Gastroesophageal sphincter (tissue), 3 donors: ENCODE measurements at regions not wholly inside any gene's neighbourhood (a gene's known extent, or its start where the extent isn't known, plus 50 kb on each side); places are given as distances from the start of the nearest gene placed in this dataset.

Source experiments
- CTCF ChIP-seq, 4 experiments: fragments of 200-600 bp in 2 of 4; fragments of 450-650 bp in 2 of 4; sonication (generic) in 1 of 4; IDR thresholded peaks; one replicate each; pipeline ENCODE4 v1.5.1; 2017 to 2019; ENCODE audit warnings: antibody characterized with exemption in 4 of 4, mild to moderate bottlenecking in 2 of 4, moderate library complexity in 2 of 4
- EP300 ChIP-seq: sonication (generic); formaldehyde crosslinking; IDR thresholded peaks from one replicate; pipeline ENCODE4 v1.6.1; 2017; ENCODE audit warnings: antibody characterized with exemption, mild to moderate bottlenecking
- POLR2A ChIP-seq, 2 donors: fragments of 450-650 bp; IDR thresholded peaks; one replicate each; pipeline ENCODE4 v1.6.1; 2017; ENCODE audit warnings: antibody characterized with exemption in 2 of 2, mild to moderate bottlenecking in 2 of 2, moderate library complexity in 1 of 2
- POLR2AphosphoS5 ChIP-seq: sonication (generic); formaldehyde crosslinking; IDR thresholded peaks from one replicate; pipeline ENCODE4 v1.6.1; 2017; ENCODE audit warnings: antibody characterized with exemption

GRCh38 chr16:64364016-64364415, 757.8 kb downstream of the CDH11 start:
- TF ChIP-seq CTCF (IDR thresholded peaks at IDR 0.05) (no peak), POLR2AphosphoS5 (no peak), POLR2A (IDR thresholded peaks at IDR 0.05) (no peak), EP300 (no peak)
